PC-3 (cell line): ENCODE measurements at regions not wholly inside any gene's neighbourhood (a gene's known extent, or its start where the extent isn't known, plus 50 kb on each side); places are given as distances from the start of the nearest gene placed in this dataset.

Source experiments
- ATAC-seq: fragments of 200-7000 bp; cut with Tn5 transposase; 2 replicates; pipeline ENCODE4 v1.9.1; 2020; ENCODE audit warnings: mild to moderate bottlenecking, moderate library complexity
- BruUV-seq: library from RNA; stranded (reverse); fragments of 400-500 nt; replicated peaks from 2 replicates; lab custom pipeline; 2021; lab: Mats Ljungman, UMichigan
- CTCF ChIA-PET: fragments of 300-600 bp; sonication (Branson Sonifier 250); formaldehyde crosslinking; loops from one replicate; lab custom pipeline; 2022; ENCODE audit warnings: antibody characterized with exemption; lab: Charles Lee
- POLR2A ChIA-PET: fragments of 300-600 bp; sonication (Branson Sonifier 250); formaldehyde crosslinking; loops from one replicate; lab custom pipeline; 2022; ENCODE audit warnings: antibody characterized with exemption; ENCODE audit not compliant: unreplicated experiment; lab: Charles Lee
- DNase-seq: peaks from one replicate; pipeline ENCODE4 v3.0.0-alpha.2; 2015
- H2AFZ ChIP-seq: fragments of 300-600 bp; sonication (generic); 2 replicates; pipeline ENCODE4 v1.6.0; 2016; ENCODE audit warnings: antibody characterized with exemption, low read length
- H3F3A ChIP-seq: fragments of 300-600 bp; sonication (generic); one replicate; pipeline ENCODE4 v1.6.0; 2017; ENCODE audit warnings: antibody characterized with exemption, low read length, control low read depth, mild to moderate bottlenecking; ENCODE audit not compliant: unreplicated experiment
- H3K27ac ChIP-seq: fragments of 300-600 bp; sonication (generic); 2 replicates; pipeline ENCODE4 v1.5.1; 2016; ENCODE audit warnings: mild to moderate bottlenecking, low read length
- H3K27me3 ChIP-seq: fragments of 300-600 bp; sonication (generic); 2 replicates; pipeline ENCODE4 v1.6.1; 2016; ENCODE audit warnings: low read length, mixed read lengths
- H3K36me3 ChIP-seq: fragments of 300-600 bp; sonication (generic); 2 replicates; pipeline ENCODE4 v1.6.1; 2016; ENCODE audit warnings: low read depth, mixed run types, low read length, mixed read lengths
- H3K4me1 ChIP-seq: fragments of 300-600 bp; sonication (generic); 2 replicates; pipeline ENCODE4 v1.5.1; 2016; ENCODE audit warnings: low read length; ENCODE audit not compliant: insufficient read depth
- H3K4me2 ChIP-seq: fragments of 300-600 bp; sonication (generic); 2 replicates; pipeline ENCODE4 v1.6.0; 2016; ENCODE audit warnings: low read length
- H3K4me3 ChIP-seq: fragments of 300-600 bp; sonication (generic); 2 replicates; pipeline ENCODE4 v1.5.1; 2016; ENCODE audit warnings: mild to moderate bottlenecking, low read length, mixed read lengths
- H3K79me2 ChIP-seq: fragments of 300-600 bp; sonication (generic); 2 replicates; pipeline ENCODE4 v1.6.1; 2017; ENCODE audit warnings: low read length, mixed read lengths
- H3K9ac ChIP-seq: fragments of 300-600 bp; sonication (generic); 2 replicates; pipeline ENCODE4 v1.6.0; 2016; ENCODE audit warnings: mild to moderate bottlenecking, low read length
- H3K9me2 ChIP-seq: fragments of 300-600 bp; sonication (generic); replicated peaks from 2 replicates; pipeline ENCODE4 v1.6.1; 2016; ENCODE audit warnings: mixed run types, low read length, mixed read lengths
- H3K9me3 ChIP-seq: fragments of 300-600 bp; sonication (generic); 2 replicates; pipeline ENCODE4 v1.6.1; 2016; ENCODE audit warnings: low read length, mixed read lengths
- H4K20me1 ChIP-seq: fragments of 300-600 bp; sonication (generic); 2 replicates; pipeline ENCODE4 v1.6.1; 2016; ENCODE audit warnings: low read length, mixed read lengths
- EZH2 ChIP-seq: fragments of 300-600 bp; sonication (generic); IDR thresholded peaks from one replicate; pipeline ENCODE4 v1.6.1; 2017; ENCODE audit warnings: antibody characterized with exemption, mild to moderate bottlenecking, low read length; ENCODE audit not compliant: unreplicated experiment
- EZH2phosphoT487 ChIP-seq: fragments of 300-600 bp; sonication (generic); IDR thresholded peaks from 2 replicates; pipeline ENCODE4 v1.6.1; 2018; ENCODE audit warnings: mild to moderate bottlenecking, antibody characterized with exemption, low read length, borderline replicate concordance
- intact Hi-C: fragments of 100-400 bp; cut with micrococcal nuclease; formaldehyde crosslinking; loops from 2 replicates; pipeline ENCODE4 v1.9.0; 2023
- TF ChIP-seq, protein P1 (sequence below): fragments of 300-600 bp; sonication (generic); conservative IDR thresholded peaks from 2 replicates; pipeline ENCODE4 v1.5.1; 2017; ENCODE audit warnings: antibody characterized with exemption, low read depth, mild to moderate bottlenecking, low read length

- POLR2A ChIA-PET, result no interaction called here
- Histone ChIP-seq H3K9ac (no peak overlapping the region), H3K4me3 (no peak overlapping the region), H3K79me2 (no peaks in the 10 kb centered on the region), H4K20me1 (no peaks in the 10 kb centered on the region), H3K27ac (no peak overlapping the region), H3K9me2 (no peaks in the 10 kb centered on the region), H3K36me3 (no peaks in the 10 kb centered on the region), H3K9me3 (no peaks in the 10 kb centered on the region), H3K27me3 (peaks cover 23% of the 10 kb centered on the region; the same call in 1 of the 2 replicates), H3K4me2 (no peak overlapping the region), H3F3A (no peaks in the 10 kb centered on the region), H3K4me1 (no peaks in the 10 kb centered on the region), H2AFZ (no peak overlapping the region)
- no peak for TF ChIP-seq EZH2phosphoT487
- TF ChIP-seq EZH2, result no peak
- TF ChIP-seq, protein P1, sequence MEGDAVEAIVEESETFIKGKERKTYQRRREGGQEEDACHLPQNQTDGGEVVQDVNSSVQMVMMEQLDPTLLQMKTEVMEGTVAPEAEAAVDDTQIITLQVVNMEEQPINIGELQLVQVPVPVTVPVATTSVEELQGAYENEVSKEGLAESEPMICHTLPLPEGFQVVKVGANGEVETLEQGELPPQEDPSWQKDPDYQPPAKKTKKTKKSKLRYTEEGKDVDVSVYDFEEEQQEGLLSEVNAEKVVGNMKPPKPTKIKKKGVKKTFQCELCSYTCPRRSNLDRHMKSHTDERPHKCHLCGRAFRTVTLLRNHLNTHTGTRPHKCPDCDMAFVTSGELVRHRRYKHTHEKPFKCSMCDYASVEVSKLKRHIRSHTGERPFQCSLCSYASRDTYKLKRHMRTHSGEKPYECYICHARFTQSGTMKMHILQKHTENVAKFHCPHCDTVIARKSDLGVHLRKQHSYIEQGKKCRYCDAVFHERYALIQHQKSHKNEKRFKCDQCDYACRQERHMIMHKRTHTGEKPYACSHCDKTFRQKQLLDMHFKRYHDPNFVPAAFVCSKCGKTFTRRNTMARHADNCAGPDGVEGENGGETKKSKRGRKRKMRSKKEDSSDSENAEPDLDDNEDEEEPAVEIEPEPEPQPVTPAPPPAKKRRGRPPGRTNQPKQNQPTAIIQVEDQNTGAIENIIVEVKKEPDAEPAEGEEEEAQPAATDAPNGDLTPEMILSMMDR, result no peak
- ATAC-seq (no peak), DNase-seq (no peak)
- CTCF ChIA-PET, result no interaction called here
- intact Hi-C loops, result no loop called here
- no TSS peak for BruUV-seq
Measured at GRCh38 chr14:65993996-65994395, 492.2 kb upstream of the CCDC196 start.

DNA sequence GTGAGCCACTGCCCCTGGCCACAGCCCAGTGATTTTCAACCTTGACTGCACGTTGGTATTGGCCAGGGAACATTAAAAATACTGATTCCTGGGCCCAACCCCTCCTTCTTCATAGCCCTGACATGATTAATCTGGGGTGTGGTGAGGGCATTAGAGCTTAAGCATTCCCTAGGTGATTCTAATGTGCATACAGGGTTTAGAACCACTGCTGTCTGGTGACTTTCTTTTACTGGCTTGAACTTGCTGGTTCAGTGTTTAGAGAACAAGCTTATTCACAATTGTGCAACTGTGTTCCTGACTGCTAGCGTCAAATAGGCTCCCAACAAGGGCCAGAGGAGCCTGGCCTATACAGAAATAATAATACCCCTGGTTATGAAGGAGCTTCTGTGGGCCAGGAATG is 488.8 kb upstream of the CCDC196 start:
- no peak for DNase-seq
- Histone ChIP-seq H3K9me2 (no peaks in the 10 kb centered on the region), H3K9me3 (0 out of 2 replicates have a peak, but pooled peaks cover 6% of the 10 kb centered on the region), H4K20me1 (no peaks in the 10 kb centered on the region), H3K9ac (no peak overlapping the region), H2AFZ (no peak overlapping the region), H3K4me3 (no peak overlapping the region), H3K27ac (no peak overlapping the region), H3K27me3 (peaks cover 18% of the 10 kb centered on the region; the same call in 1 of the 2 replicates), H3K4me2 (no peak overlapping the region), H3K79me2 (no peaks in the 10 kb centered on the region), H3F3A (no peaks in the 10 kb centered on the region), H3K4me1 (no peaks in the 10 kb centered on the region), H3K36me3 (no peaks in the 10 kb centered on the region)
- intact Hi-C loops, result no loop called here
- TF ChIP-seq, protein P1, result no peak
- TF ChIP-seq EZH2 (no peak), EZH2phosphoT487 (no peak)
- no peak for ATAC-seq
- BruUV-seq, result no TSS peak
- ChIA-PET CTCF (no interaction called here), POLR2A (no interaction called here)

DNA sequence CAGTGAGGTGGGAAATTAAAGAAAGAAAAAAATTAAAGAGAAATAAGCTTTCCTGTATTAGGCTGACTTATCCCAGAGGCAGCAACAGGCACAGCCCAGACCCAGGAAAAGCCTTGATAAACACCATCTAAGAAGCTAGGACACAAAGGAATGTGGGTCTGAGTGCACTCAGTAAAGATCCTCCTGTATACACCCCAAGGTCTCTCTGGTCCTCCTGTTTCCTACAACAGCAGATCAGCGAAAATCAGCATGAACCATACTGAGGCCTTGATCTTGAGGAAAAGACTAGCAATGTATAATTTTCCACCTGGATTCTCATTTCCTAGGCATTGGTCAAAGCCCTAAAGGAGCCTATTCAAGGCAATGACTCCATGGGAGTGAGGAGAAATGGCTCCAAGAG is 486.3 kb upstream of the CCDC196 start:
- POLR2A ChIA-PET, result no interaction called here
- Histone ChIP-seq H3K9me3 (0 out of 2 replicates have a peak, but pooled peaks cover 6% of the 10 kb centered on the region), H3K27me3 (peaks cover 5% of the 10 kb centered on the region; the same call in 1 of the 2 replicates), H3K79me2 (no peaks in the 10 kb centered on the region), H3K4me1 (peaks cover 10% of the 10 kb centered on the region; the same call in 1 of the 2 replicates), H3K27ac (no peak overlapping the region), H3K36me3 (no peaks in the 10 kb centered on the region), H3F3A (no peaks in the 10 kb centered on the region), H3K4me2 (no peak overlapping the region), H3K9me2 (no peaks in the 10 kb centered on the region), H3K9ac (no peak overlapping the region), H3K4me3 (no peak overlapping the region), H4K20me1 (no peaks in the 10 kb centered on the region), H2AFZ (no peak overlapping the region)
- CTCF ChIA-PET, result no interaction called here
- no peak for ATAC-seq
- no TSS peak for BruUV-seq
- TF ChIP-seq EZH2, result no peak
- TF ChIP-seq EZH2phosphoT487, result no peak
- DNase-seq, result no peak
- intact Hi-C loops, result no loop called here
